Superior temporal gyrus (tissue), 1 donor: ENCODE measurements at regions not wholly inside any gene's neighbourhood (a gene's known extent, or its start where the extent isn't known, plus 50 kb on each side); places are given as distances from the start of the nearest gene placed in this dataset.
"Not testable (repeated sequence)": the region's sequence is repeated elsewhere in the genome, so short reads cannot be mapped to it uniquely, and the experiment has no call there.

Source experiments
- DNase-seq: peaks from one replicate; pipeline ENCODE4 v3.0.0-alpha.2; 2016; ENCODE audit errors: extremely low spot score

DNA sequence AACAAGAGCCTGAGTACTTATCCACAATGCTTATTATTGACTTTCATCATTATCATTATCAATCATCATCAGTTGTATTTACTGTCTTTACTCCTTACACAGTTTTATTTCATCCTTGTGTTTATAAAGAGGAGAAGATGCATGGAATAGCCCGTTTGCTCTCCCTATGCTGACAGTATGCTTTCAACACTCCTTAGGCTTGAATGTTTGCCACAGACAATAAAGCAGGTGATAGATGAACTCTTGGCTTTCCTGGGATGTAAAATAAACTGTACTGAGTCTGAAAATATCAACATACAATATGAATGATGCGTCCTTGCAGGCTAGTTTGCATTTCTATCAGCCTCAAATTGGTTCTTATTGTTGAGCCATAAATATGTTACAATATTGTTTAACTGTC, 891.8 kb upstream of the NCAM2 start:
- DNase-seq: no peak

DNA sequence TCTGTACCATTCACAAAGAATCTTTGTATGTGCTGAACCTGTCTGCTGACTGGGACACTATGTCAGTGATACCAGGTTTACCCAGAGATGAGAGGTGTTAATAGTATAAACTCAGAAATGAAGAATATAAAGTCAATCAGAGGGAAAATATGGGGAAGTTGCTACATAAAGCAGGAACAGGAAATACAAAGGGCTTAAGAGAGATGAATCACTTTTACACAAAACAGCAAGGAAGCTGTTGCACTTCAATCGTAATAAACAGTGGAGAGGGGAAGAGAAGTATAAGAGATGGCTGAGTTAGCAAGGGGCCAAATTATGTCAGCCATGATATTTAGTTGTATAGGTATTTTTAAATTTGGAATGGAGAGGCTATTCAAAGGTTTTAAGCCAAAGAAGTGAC, 890.2 kb upstream of the NCAM2 start:
- DNase-seq: no peak

DNA sequence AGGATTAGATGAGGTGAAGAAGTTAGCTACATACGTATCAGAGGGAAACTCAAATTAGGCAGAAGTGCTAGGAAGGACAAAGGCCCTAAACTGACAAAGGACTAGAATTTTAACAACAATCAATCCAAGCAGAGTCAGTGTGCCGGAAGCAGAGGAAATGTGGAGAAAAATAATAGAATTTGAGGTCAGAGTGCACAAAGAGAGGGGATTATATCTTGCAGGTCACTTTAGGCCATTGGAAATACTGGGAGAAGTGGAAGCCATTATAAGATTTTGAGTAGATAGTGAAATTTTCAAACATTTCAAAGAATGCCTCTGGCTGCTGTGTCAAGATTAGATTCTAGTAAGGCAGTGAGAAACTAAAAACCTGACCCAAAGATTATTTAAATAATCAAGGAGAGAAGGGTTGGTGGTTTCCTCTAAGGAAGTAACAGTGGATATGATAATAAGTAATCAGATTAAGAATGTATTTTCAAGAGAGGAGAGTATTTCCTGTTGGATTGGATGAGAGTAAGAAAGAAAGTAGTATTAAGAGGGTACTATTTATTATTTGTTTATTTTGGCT, 889.2 kb upstream of the NCAM2 start:
- no peak for DNase-seq

DNA sequence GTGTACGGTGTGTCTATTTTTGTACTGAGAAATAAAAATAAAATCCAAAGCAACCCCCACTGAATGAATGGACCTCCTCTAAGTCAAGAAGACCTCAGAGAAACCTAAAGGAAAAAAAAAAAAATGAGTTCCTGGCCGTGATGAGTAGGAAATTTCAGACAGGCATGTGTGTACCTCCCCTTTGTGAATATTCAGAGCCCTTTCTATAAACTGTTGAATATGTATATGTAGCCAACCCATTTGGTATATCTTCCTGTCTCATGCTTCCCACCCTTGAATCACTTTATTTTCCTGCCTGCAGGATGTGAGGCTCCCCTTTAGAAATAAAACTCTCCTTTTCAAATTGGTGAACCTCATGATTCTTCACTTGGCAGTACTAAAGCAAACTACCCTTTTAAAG, 887.8 kb upstream of the NCAM2 start:
- DNase-seq: no peak

DNA sequence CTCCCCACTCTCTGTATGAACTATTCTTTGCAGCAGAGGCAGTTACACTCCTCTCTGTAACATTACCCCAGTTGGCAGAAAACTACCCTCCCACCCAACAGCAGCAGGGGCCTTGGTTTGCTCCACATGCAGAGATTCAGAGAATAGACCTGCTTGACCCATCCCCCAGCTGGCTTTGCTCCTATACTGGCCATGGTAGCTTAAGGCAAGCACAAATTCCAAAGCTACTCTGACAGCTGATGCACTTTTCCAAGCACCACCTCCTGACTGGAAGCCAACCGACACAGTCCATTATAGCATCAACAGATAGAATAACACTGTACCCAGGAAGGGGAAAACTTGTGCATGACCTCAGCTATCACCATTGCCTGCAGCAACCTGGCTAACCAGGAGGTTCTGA, 846.5 kb upstream of the NCAM2 start:
- no peak for DNase-seq

DNA sequence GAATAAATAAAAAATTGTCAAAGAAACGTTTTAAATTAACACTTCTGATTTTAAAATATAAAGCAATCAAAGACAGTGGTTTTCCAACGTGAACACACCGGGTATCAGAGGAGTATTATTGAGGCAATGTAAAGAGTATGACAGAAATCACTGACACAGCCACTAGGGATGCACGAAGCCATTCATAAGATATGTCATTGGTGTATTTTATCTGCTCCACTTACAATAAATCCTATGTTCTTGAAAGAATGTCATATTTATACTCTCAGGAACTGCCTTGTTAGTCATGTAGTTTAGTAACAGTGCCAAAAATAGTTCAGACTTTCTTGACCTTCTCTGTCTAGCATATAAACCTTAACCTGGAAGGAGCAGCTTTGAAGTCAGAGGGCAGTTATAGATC, 835.0 kb upstream of the NCAM2 start:
- DNase-seq: no peak

DNA sequence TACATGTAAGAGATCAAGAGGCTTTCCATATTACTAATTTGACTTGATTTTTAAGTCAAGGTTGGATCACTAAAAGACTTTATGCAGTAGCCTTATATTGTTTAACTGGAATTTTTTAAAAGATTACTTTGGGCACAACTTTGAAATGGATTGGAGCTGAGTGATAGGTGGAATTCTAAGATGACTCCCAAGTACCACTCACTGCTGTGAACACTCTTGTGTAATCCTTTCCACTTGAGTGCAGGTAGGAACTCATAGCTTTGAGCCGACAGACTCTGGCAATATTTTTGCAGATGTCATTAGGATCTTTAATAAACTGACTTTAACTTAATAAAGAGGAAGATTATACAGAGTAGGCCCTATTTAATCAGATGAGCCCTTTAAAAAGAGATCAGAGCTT, 831.1 kb upstream of the NCAM2 start:
- DNase-seq: no peak

DNA sequence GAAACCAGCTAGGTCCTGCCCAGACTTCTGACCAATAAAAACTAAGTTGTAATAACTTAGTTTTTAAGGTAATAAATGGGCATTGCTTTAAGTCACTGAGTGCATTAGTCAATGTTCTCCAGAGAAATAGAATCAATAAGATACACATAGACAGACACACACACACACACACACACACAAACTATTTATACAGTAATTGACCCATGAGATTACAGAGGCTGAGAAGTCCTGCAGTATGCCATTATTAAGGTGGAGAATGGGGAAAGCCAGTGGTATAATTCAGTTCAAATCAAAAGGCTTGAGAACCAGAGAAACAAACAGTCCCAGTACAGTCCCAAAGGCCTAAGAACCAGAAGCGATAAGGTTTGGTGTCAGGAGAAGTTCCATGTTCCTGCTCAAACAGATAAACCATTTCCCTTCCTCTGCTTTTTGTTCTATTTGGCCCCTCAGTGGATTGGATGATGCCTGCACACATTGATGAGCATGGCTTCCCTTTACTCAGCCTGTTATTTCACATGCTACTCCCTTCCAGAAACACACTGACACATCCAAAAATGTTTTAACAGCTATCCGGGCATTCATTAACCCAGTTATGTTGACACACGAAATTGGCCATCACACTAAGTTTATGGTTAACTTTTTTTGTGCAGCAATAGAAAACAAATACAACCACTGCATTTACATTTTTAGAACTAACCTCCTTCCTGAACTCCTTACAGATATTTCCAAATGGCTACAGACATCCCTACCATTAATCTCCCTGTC, 828.2 kb upstream of the NCAM2 start:
- no peak for DNase-seq

DNA sequence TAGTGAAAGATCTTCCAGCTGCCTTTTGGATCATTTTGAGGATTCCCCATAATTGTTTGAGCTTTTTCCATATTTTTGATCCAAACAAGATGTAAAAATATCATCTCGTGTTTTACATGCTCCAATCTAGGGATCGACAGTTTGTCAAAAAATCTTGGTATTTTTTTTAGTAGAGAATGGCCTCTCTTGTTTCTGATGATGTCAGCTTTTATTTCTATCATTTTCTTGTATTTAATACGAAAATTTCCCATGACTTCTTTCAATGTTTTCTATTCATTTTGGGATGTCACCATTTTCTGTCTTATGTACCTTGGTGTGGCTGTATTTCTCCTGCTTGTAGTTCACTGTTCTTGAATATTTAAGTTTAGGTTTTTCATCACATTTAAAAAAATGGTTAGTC, 812.0 kb upstream of the NCAM2 start:
- no peak for DNase-seq

DNA sequence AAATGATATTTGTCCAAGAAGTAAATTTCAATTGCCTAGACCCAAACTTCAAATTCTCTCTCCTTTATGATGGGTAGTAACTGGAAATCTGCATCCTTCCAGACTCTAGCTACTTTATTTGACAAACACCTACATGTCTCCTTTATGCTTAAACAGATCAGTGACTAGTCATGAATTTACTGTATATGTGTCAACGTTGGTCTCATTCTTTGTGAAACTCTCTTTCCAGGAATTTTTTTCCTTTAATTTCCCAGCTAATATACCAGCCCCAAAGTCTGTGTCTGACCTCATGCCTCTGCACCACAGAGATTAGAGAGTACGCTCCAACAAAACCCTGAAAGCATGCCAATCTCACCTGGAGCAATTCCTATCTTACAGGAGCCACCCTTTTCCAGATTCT, 811.2 kb upstream of the NCAM2 start:
- no peak for DNase-seq

DNA sequence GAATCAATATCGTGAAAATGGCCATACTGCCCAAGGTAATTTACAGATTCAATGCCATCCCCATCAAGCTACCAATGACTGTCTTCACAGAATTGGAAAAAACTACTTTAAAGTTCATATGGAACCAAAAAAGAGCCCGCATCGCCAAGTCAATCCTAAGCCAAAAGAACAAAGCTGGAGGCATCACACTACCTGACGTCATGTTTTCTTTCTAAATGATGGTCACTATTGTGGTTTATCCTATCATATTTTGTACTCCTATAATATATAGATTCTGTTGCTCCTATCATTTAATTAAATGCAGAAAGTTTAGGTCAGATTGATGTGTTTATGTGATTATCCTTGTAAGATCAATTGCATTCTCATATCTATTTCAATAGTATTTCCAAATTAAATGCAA, 796.9 kb upstream of the NCAM2 start:
- not testable (repeated sequence) for DNase-seq

DNA sequence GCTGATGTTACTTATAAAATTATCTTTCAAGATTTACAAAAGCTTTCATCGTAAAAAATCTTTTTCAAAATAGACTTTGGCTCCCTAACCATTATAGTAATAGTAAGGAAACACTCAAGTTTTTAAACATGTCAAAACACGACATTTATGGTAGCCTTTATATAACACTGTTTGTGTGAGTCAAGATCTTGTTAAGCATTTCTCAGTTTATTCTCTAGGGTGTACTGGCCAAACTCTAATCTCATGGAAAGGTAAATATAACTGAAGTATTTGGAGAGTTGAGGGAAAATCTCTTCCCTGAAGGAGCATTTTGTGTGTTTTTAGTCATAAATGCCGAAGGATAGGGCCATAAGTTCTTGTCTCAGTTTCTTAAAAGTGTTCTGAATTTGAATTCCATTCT, 790.9 kb upstream of the NCAM2 start:
- no peak for DNase-seq

DNA sequence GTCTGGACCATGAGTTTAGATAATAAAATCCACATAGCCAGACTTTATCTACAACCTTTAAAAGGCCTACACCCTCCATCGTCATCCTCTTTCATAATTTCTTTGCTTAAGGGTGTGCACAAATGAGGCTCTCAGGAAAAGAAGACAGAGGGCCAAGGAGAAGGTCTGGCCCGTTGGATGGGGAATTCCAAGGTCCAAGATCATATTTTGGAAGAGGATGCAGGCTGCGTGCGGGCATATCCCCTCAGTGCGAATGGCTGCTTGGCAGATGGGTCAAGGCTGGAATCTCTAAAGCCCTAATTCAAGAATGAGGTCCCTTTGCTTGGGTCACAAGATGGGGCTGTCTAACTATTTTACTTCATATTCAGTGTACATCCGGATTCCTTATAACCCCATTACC, 782.2 kb upstream of the NCAM2 start:
- DNase-seq: no peak

DNA sequence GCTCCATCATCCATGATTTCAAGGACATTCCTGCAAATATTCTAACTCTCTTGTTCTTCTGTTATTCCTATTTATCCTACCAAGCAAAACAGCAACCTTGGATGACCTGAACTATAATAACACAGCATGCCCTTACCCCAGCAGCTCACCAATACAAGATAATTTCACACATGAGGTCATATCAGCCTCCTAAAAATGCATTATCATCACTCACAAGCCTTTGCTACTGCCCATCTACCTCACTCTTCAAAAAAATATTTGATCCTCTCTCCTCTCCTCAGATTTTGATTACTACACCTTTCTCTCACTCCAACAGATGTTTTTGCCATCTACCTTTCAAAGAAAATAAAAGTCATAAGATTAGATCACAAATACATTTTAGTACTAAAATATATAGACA, 777.6 kb upstream of the NCAM2 start:
- DNase-seq: no peak

DNA sequence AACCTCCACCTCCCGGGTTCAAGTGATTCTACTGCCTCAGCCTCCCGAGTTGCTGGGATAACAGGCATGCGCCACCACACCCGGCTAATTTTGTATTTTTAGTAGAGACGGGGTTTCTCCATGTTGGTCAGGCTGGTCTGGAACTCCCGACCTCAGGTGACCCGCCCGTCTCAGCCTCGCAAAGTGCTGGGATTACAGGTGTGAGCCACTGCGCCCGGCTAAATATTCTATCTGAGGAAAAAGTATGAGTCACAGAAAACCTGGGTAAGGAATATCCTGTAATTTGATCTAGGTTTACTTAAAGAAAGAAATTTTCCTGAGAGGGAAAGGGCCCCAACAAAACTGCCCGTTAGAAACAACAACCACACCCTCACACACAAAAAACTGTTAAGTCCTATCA, 776.2 kb upstream of the NCAM2 start:
- not testable (repeated sequence) for DNase-seq

DNA sequence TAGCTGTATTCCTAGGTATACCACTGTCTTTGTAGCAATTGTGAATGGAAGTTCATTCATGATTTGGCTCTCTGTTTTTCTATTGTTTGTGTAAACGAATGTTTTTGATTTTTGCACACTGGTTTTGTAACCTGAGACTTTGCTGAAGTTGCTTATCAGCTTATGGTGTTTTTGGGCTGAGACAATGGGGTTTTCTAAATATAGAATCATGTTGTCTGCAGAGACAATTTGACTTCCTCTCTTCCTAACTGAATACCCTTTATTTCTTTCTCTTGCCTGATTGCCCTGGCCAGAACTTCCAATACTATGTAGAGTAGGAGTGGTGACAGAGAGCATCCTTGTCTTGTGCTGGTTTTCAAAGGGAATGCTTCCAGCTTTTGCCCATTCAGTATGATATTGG, 761.6 kb upstream of the NCAM2 start:
- not testable (repeated sequence) for DNase-seq

DNA sequence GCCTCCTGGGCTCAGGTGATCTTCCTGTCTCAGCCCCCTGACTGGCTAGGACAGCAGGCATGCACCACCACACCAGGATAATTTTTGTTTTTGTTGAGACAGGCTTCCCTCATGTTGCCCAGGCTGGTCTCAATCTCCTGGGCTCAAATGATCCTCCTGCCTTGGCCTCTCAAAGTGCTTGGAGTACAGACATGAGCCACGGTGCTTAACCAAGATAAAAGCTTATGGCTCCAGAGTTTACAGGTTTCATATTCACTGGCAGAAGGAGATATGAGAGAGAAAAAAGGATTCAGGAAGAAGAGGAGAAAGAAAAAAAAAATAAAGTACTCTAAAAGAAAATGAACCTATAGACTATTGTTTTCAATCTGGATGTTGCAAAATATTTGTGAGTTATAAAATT, 748.8 kb upstream of the NCAM2 start:
- DNase-seq: no peak

DNA sequence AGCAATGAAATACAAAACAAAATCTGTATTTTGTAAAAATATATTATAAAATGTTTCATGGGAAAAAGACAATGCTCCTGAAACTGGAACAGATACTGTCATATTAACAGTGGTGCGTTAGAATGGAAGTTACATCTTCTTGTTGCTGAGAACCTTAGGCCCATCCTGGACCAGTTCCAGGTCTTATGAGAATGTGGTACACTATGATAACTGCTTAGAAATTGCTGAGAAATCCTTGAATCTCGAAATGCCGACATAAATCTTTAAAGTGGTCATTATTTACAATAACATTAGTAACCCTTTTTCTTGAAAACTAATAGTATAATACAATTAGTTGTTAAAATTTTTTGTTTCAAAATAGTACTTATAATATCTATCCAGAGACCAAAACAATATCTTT, 747.9 kb upstream of the NCAM2 start:
- DNase-seq: no peak

DNA sequence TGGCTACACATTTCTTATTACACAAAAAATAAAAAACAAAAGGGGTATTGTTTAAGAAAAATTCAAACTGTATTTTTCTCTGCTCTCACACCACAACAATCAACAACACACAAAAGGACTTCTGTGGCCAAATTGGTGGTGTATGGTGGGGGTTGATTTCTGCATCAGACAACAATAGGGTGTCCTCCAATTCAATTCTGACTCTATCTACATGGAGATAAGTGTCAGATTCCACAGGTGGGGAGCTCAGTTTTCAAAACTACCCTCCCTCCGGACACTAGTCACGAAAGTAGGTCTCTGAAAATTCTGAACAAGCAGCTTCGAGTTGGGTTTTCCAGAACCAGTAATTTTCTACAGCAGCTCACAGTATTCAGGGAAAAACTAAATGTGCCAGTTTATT, 744.9 kb upstream of the NCAM2 start:
- peak; percentile 60 for DNase-seq

DNA sequence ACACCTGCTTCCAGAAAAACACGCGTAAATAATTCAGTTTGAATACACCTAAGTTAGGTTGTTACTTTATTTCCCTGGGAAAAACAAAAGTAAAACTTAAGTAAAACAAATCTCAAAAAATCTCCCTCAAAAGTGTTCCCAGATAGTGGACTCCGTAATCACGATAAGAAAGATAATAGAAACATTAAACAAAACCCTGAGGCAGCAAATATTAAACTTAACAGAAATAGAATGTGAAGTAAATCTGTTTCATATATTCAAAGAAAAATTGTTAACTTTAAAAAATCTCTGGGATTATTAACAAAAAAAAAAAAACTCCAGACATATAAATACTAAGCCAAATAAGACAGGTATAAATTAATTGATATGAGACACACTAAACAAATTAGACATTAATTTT, 743.2 kb upstream of the NCAM2 start:
- no peak for DNase-seq

DNA sequence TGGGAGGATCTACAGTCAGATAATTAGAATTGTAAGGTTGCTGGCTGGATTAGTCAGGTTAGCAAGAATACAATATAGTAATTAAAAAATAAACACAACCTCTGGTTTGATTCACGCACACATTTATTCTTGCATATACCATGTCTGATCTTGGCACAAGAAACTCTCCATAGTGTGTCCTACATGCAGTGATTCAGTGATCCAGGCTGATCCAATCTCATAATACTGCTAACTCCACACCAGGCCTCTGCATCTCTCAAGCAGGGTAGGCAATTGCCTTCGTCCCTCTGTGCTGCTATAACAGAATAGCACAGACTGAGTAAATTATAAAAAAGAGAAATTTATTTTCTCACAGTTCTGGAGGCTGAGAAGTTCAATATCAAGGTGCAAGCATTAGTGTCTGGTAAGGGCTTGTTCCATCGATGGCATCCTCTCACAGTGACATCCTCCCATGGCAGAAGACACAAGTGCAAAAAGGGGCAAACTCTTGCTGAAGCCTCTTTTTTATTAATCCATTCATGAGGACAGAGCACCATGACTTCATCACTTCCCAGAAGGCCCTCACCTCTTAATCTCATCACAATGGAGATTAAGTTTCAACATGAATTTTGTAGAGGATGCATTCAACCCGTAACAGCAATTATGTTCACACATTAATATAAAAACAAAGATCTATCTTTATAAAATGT, 741.0 kb upstream of the NCAM2 start:
- DNase-seq: no peak

DNA sequence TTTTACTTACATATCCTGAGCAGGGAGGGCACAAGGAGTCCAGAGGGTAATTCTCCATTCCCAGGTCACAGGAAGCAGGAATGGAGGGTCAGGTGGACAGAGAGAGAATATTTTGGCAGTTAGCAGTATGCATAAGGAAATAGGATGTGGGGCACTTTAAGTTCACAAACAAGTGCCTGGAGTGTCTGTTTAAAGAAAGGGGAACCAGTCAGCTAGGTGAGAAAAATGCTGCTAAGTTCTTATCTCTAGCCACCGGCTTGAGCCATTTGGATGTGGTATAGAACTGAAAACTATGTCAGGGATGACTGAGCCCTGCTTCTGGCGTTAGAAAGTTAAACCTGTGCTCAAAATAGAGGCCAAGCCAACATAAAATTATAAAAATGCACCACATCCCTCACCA, 739.7 kb upstream of the NCAM2 start:
- no peak for DNase-seq
